ENCODE measurements at regions not wholly inside any gene's neighbourhood (a gene's known extent, or its start where the extent isn't known, plus 50 kb on each side); places are given as distances from the start of the nearest gene placed in this dataset.

- TF ChIP-seq POLR2A (IDR thresholded peaks at IDR 0.05) = no peak
- TF ChIP-seq, protein P1, sequence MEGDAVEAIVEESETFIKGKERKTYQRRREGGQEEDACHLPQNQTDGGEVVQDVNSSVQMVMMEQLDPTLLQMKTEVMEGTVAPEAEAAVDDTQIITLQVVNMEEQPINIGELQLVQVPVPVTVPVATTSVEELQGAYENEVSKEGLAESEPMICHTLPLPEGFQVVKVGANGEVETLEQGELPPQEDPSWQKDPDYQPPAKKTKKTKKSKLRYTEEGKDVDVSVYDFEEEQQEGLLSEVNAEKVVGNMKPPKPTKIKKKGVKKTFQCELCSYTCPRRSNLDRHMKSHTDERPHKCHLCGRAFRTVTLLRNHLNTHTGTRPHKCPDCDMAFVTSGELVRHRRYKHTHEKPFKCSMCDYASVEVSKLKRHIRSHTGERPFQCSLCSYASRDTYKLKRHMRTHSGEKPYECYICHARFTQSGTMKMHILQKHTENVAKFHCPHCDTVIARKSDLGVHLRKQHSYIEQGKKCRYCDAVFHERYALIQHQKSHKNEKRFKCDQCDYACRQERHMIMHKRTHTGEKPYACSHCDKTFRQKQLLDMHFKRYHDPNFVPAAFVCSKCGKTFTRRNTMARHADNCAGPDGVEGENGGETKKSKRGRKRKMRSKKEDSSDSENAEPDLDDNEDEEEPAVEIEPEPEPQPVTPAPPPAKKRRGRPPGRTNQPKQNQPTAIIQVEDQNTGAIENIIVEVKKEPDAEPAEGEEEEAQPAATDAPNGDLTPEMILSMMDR (IDR thresholded peaks at IDR 0.05 in 4 of 5, conservative IDR thresholded peaks at IDR 0.05 in 1 of 5) = no peak
Measured at GRCh38 chr16:82242201-82242600, 72.2 kb upstream of the MPHOSPH6 start.
